Left forelimb (tissue), 1 donor: ENCODE measurements at regions not wholly inside any gene's neighbourhood (a gene's known extent, or its start where the extent isn't known, plus 50 kb on each side); places are given as distances from the start of the nearest gene placed in this dataset.

Experiments
- DNase-seq: peaks from one replicate; pipeline ENCODE4 v3.0.0-alpha.2; 2018; ENCODE audit warnings: low spot score

DNA sequence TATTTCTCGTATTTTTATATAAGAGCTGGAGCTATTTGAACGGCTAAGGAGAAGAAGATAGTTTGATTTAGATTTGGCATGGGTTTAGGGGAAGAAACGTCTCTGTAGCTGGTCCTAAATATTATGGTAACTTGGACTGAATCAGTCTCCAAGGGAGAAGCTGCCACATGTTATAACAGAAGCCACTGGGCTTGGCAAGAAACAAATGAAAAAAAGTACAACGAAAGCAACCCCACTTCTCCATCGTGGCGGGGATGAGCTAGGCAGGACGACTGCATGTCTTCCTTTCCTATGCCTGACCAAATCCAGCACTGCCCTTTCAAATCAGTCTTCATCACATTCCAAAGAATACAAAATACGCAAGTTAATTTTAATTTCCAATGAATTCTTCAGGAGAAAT lies 196.7 kb upstream of the KLF14 start:
- DNase-seq: no peak

DNA sequence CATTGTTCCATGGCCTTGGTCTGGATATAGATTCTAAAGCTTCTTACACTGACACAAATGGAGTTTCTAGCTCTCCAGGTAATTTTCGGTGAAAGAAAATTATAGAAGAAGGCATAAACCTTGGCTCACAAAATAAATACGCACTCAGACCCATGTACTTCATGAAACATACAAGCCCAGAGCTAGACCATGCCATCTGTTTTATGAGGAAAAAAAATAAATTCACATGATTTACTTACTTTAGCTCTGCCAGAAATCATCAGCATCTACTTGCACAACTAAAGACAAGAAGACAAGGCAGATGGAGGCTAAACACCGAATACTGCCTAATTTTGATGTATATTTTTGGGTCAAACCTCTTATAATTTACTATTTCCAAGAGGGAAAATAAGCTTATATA lies 197.4 kb upstream of the KLF14 start:
- DNase-seq: no peak

DNA sequence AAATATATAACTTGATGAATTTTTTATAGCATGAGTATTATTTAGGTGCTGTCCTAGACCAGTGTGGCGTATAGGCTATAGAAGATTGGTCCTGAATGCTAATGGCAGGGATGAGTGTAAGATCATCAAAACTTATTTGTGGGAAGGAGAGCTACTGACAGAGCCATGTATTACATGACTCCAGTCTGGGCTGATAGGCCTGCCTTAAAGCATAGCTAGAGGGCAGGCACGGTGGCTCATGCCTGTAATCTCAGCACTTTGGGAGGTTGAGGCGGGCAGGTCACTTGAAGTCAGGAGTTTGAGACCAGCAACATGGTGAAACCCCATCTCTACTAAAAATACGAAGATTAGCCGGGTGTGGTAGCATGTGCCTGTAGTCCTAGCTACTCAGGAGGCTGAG lies 198.1 kb upstream of the KLF14 start:
- DNase-seq: no peak

DNA sequence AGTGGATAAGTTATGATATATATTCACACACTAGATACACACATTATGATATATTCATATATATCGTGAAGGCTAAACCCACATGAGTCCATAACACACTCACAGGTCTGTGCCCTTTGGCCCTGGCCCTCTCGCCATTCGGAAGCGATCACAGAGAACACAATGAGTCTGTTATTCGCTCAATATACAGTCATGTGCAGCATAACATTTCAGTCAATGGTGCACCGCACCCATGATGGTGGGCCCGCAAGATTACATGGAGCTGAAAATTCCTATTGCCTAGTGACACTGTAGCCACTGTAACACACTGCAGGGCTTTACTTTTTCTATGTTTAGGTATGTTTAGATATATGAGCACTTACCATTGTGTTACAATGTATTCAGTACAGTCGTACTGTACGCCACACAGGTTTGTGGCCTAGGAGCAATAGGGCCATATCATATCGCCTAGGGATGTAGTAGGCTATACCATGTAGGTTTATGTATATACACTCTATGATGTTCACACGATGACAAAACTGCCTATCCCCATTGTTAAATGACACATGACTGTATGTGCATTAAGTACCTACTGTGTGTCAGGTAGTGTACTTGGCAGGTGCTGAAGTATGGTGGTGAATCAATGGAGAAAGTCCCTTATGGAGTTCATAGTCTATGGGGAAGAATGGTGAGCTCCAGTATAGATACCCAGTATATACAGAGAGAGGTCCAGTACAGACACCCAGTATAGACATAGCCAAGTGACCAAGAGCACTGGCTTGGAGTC lies 198.8 kb upstream of the KLF14 start:
- DNase-seq: no peak

DNA sequence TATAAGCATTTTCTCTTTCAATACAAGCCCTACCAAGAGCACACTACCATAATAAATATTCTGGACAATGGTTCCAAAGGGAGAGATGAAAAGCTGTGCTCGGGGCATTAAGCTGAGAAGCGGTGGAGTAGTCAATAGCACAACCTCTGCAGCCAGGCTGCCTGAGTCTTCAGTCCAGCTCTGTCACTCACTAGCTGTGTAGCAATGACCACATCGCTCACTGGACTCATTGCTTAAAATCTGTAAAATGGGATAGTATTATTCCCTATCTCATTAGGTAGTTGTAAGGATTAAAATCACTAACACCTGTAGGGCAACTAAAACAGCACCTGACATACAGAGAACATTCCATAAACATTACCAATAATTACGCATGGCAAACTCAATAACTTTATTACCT lies 199.9 kb upstream of the KLF14 start:
- no peak for DNase-seq

DNA sequence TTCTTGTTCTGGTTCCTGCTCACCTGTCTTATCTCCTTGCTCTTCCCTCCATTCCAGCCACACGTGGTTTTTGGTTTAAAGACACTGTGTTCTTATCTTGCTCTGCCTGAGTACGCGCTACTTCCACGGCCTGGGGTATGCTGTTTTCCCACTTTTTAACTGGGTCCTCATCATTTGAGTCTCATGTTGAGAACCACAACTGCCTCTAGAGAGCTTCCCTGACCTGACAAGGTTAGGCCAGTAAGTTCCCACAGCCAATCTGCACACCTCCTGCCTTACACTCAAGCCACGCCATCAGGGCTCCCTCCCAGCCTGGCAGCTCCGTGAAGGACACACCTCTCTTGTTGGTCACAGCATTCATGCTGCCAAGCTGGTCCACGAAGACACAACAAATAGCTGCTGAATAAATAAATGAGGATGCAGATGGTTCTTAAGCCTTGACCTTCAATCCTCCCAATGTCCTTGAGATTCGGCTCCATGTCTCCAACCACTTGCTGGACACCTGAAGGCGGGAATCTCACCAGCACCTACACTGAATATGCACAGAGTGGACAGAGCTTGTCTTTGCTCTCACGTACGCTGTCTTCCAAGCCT lies 201.7 kb upstream of the KLF14 start:
- no peak for DNase-seq

DNA sequence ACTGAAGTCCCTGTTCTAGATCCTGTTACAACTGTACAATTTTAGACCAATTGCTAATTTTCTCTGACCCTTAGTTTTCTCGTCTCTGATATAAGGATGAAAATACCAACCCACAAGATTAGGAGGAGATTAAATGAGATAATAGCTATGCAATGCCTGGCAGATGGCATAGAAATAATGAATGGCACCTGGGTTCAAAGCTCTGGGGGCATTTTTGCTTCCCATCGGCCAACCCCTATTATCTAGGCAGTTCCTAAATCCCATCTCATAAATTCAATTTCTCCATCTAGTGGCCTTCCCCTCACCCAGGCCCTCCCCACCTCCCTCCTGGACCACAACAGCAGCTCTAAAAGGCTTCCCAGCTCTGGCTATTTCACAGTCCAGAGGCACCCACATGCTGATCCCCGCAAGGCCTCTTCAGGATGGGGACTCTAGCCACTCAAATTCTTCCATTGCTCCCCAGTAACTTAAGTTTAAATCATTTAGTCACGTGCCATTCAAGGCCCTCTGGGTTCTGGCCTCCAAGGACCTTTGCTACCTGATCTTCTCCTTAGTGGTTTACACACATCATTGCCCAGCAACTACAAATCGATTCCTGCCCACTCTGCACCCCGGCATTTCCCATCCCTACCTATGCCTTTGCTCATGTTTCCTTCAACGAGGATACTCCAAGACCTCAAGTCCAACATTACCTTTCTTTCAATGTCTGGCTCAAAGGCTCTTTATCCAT lies 202.4 kb upstream of the KLF14 start:
- no peak for DNase-seq

DNA sequence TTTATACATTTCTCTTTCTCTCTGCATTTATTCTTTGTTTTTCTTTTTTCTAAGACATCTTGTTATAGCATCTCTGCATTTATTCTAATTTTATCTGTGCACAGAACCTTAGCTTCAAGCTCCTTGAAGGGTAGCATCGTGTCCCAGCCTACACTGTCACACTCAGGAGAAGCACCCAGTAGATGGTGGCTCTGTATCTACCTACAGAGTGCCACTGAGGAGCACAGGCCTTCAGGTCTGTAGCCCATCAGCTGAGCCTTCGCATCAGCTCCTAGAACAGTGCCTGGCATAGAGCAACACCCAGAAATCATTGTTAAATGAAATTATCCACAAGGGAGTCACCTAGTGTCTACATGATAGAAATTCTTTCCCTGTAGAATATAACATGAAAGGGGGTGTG lies 203.0 kb upstream of the KLF14 start:
- no peak for DNase-seq

DNA sequence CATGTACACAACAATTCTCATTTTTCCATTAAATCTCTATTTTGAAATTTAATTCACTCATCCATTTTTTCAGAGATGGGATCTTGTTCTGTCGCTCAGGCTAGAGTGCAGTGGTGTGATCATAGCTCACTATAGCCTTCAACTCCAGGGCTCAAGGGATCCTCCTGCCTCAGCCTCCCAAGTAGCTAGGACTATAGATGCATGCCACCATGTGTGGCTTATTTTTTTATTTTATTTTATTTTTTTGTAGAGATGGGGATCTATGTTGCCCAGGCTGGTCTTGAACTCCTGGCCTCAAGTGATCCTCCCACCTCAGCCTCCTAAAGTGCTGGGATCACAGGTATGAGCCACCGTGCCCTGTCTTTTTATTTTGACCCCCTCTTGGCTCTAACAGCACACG lies 203.8 kb upstream of the KLF14 start:
- no peak for DNase-seq

DNA sequence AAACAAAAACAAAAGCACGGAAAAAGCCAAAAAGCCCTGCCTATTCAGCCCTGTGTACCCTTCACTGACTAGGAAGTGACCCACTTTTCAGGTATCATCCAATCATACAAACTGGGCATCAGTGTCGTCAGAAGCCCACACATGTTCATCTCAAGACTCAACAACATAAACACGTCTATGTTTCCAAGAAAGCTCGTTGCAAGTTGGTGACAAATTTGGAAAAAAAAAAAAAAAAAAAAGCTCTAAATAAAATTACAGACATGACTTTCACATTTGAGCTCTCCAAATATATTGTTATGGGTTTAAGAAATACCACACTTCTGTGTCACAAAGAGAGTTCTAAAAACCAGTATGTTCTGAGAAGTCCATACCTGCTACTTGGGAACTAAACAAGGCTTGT lies 204.7 kb upstream of the KLF14 start:
- DNase-seq: no peak

DNA sequence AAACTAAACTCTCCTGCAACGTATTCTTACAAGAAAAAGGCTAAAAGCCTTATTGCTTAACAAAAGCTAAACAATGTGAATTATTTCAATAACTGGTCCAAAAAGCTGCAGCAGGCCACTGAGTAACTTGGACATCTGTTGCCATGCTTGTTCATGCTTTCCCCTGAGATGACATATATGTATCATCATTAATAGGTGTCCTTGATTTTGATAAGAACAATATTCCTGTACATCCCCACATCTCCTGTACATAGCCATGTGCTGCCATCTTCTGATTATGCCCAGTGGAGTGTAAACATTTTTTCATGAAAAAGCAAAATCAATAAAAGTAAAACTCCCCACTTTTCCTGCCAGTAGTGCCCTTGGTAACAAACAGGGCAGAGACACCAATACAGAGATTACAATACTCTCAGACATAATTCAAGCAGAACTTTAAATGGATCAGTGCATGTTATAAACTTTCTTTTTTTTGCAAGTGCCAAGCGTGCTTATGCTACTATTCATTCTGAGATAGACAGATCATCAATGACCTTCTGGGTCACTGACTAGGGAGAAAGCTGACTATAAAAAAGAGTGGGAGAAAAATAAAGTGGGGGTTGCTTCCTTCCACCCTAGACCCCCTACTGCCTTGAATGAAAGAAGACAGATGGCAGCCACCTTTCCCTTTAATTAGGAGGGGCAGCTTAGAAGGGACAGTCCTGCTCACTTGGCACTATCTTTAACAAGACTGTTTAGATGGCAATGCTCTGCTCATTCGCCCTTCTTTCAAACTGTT lies 205.5 kb upstream of the KLF14 start:
- no peak for DNase-seq

DNA sequence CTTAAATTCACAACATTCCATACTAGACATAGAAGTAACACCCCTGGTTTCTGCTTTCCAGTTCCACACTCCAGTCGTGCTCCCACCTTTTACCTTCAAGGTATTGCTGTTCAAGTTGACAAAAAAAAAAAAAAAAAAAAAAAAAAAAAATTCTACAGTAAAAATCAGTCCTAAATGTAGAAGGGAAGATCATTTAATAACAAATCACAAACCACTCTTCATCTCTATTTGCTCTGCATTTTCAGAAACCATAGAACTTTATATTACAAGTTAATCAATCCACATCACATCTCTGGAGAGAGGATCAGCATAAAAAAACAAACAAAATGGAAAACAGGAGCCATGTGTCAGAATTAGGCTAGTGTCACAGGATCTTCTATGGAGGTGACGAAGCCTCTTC lies 206.3 kb upstream of the KLF14 start:
- DNase-seq: no peak

DNA sequence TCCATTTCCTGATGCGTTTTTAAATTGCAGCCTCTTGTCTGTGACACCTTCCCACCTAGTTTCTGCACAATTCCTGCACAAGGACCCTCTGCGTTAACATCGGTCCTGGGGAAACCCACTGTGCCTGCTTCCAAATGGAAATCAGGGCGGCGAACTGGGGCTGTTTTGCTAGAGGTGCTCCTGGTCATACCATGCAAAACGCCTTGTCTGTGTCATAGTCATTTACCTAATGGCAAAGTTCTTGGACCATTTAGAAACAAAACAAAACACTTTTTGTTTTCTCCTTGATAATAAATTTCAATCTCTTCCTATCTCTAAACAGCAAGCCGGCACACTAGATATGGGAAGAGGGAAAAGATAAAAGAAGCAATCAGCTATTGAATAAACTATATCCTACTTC lies 206.9 kb upstream of the KLF14 start:
- no peak for DNase-seq

DNA sequence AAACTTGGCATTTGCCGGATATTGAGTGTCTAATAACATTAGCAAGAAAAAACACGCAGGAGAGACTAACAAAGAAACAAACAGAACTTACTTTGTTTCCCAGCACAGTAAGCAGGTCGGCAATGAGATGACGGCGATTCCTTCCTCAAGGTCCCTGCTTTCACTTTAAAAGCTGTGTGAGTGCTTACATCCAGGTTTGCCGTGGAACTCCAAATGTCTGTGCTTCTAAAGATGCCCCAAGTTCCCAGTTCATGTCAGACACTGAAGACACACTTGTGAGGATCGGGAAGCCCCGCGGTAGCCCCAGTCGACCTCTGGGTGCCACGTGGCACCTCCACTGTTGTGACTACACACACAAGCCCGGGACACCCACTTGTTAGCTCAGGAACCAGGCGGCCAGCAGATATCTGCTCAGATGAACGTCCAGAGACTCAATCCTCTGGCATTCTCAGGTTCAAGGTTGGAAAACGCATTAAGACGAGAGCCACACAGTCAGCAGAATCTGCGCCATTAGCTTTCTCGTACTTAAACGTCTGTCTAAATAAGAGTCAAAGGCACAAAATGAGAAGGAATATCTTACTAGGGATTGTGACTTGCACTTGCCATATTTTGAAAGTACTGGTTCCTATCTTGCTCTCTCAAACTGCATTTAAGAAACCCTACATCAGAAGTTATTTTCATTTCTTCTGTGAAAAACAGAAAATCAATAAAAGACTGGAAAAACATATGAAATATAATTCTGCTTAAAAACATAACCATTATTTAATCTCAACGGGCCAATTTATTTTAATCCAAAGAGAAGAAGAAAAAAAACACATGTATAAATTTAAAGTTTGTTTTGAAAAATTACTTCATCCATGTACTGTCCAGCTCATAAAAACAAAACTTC lies 207.6 kb upstream of the KLF14 start:
- DNase-seq: peak; percentile 74

DNA sequence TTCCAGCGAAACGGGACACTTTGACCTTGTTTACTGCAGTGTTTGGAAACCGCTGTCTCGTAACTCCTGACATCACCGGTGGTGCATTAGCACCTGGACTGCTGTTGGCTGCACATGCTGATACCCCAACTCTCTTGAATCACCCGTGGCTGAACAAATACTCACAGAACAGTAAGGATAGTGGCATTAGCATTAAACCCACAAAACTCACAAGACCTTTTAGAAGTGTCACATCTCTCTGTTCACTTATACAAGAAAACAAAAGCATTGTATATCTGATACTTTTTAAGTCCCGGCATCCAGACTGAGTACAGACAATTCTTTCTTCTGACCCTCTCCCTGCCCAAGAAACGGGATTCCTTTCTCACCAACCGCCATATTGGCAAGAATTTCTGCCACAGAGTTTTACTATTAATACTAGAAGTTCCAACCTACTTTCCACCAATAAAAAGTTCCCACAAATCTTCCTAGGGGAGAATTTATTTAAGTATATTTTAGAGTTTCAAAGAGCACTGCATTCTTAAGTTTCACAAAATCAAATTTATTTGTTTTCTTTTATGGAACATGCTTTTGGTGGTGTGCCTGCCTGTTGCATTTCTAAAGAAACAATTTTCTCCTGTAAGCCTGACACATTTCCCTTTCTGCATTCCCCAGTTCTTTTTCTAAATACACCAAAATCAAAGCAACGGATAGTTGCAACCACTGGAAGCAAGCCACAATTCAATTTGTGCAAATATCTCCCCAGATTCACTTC lies 208.4 kb upstream of the KLF14 start:
- no peak for DNase-seq

DNA sequence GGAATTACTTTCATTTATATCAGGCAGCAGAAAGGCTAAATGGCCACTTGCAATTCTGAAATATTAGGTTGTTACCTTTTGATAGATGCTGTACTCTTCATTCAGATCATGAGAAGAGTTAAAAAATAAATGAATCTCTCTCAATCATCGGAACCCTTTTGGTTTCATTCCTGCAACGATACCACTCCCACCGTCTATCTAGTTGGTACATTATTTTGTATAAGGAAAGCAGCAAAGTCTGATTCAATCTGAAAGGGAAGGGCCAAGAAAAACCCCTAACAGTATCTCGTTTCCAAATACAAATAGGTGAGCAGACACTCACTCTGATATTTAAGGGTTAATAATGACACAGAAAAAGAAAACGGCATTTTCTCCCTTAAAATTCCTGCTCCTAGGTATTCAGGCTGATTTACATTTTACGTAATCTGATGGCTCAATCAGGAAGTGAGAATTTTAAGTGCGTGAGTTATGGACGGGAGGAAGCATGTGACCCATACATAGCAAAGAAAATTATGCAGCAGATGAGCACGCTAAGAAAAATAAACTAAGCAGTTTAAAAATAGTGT lies 209.4 kb upstream of the KLF14 start:
- DNase-seq: no peak

DNA sequence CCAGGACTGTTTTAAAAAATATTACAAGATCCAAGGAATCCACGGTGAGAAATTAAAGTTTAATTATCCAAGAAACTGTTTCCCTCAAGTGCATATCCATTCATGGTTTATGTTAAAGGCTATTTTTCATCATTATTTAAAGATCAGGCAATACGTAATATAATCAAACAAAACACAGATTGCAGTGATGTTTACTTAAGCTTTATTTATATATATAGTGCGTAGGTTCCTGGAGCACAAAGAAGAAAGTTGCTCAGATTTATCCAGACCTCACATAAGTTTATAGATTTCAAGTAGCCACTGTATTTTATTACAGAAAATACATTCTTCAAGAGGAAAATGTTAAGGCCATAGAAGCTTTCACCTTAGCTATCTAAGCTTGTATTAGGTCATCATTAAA lies 210.0 kb upstream of the KLF14 start:
- no peak for DNase-seq

DNA sequence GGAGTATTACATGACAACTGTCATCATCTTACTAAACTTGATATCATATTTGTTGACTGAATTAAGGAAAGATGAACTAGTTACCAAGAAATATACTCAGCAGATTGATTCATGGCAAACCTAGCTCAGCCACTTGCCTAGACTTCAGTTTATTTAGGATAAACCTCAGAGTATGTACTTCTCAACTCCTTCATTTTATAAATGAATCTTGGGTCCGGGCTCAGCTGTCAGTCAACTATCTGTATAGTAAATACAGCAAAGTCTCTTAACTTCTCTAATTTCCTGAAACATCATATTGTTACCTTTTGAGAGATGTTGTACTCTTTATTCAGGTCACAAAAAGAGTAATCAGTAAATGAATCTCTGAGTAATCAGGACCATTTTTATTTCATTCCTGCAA lies 211.0 kb upstream of the KLF14 start:
- DNase-seq: no peak

DNA sequence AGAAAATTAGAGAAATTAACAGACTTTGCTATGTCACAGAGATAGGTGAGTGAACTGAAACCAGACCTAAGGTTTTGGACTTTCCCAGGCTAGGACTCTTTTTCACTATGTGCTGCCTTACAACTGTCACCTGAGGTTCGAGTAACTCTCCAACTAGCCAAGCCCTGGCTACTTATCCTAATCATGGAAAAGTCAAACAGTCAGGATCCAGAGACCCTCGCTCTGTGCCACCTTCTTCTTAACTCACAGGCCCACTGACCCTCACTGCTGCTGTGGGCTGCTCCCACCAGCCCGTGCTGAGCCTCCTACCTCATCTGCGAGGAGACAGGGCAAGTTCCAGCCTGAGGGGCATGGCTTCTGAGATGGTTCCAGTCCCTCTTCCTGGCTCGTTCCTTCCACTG lies 211.4 kb upstream of the KLF14 start:
- no peak for DNase-seq

DNA sequence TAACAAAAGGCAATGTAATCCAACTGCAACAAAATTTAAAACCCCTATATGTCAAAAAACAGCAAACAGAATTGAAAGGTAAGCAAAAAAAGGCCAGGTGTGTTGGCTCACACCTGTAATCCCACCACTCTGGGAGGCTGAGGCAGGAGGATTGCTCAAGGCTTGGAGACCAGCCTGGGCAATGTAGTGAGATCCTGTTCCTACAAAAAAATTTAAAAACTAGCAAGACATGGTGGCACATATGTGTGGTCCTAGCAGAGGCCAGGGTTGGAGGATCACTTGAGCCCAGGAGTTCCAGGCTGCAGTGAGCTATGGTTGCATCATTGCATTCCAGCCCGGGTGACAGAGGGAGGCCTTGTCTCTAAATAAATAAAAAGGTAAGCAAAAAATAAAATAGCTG lies 212.1 kb upstream of the KLF14 start:
- DNase-seq: no peak
